ENCODE measurements at regions not wholly inside any gene's neighbourhood (a gene's known extent, or its start where the extent isn't known, plus 50 kb on each side); places are given as distances from the start of the nearest gene placed in this dataset.

DNA sequence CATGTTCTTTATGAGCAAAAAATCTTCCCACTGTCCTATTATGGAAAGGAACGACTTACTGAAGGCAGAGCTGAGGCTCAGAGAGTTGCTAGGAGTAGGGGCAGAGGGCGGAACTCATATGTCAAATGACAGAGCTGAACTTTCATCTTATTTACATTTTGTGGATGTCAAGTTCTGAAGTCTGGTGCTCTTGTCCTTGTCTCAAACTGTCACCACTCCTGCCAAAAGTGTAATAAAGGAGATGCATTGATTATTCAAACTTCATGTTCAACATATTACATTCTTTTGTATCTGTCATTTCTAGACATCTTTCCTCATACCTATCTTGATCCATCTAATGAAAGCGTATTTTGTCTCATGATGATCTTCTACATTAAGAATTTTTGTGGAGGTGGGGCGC lies 57.1 kb upstream of the C11orf87 start:
- no peaks in the 10 kb centered on the region for H3K4me1 ChIP-seq (ENCODE audit: insufficient read depth, low read length, poor library complexity, severe bottlenecking)
- no peaks in the 10 kb centered on the region for H3K79me2 ChIP-seq (ENCODE audit: insufficient read depth, low read length)
- no peak overlapping the region for H3K9ac ChIP-seq (ENCODE audit: low read depth, low read length, poor library complexity, severe bottlenecking)
- H3K9me2 ChIP-seq (replicated peaks; ENCODE audit: low read depth, low read length): no peaks in the 10 kb centered on the region
- H2AFZ ChIP-seq (ENCODE audit: low read length): no peak overlapping the region
- no peaks in the 10 kb centered on the region for H3F3A ChIP-seq (ENCODE audit: low read depth)
- no peak overlapping the region for H3K4me3 ChIP-seq (ENCODE audit: low read length, poor library complexity, severe bottlenecking)
- TF ChIP-seq, protein P1, sequence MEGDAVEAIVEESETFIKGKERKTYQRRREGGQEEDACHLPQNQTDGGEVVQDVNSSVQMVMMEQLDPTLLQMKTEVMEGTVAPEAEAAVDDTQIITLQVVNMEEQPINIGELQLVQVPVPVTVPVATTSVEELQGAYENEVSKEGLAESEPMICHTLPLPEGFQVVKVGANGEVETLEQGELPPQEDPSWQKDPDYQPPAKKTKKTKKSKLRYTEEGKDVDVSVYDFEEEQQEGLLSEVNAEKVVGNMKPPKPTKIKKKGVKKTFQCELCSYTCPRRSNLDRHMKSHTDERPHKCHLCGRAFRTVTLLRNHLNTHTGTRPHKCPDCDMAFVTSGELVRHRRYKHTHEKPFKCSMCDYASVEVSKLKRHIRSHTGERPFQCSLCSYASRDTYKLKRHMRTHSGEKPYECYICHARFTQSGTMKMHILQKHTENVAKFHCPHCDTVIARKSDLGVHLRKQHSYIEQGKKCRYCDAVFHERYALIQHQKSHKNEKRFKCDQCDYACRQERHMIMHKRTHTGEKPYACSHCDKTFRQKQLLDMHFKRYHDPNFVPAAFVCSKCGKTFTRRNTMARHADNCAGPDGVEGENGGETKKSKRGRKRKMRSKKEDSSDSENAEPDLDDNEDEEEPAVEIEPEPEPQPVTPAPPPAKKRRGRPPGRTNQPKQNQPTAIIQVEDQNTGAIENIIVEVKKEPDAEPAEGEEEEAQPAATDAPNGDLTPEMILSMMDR (conservative IDR thresholded peaks at IDR 0.05; ENCODE audit: low read length): no peak
- TF ChIP-seq EZH2phosphoT487 (IDR thresholded peaks at IDR 0.05; ENCODE audit: borderline replicate concordance): no peak
- H3K27me3 ChIP-seq (ENCODE audit: insufficient read depth, low read length, poor library complexity, severe bottlenecking): no peaks in the 10 kb centered on the region
- H4K20me1 ChIP-seq (ENCODE audit: insufficient read depth, low read length, poor library complexity, severe bottlenecking): no peaks in the 10 kb centered on the region
- H3K4me2 ChIP-seq (ENCODE audit: low read depth, low read length, poor library complexity, severe bottlenecking): no peak overlapping the region
- H3K9me3 ChIP-seq (ENCODE audit: insufficient read depth, low read depth, low read length): no peaks in the 10 kb centered on the region; the same call in 1 of the 2 replicates
- H3K36me3 ChIP-seq (ENCODE audit: insufficient read depth, low read length): no peaks in the 10 kb centered on the region

DNA sequence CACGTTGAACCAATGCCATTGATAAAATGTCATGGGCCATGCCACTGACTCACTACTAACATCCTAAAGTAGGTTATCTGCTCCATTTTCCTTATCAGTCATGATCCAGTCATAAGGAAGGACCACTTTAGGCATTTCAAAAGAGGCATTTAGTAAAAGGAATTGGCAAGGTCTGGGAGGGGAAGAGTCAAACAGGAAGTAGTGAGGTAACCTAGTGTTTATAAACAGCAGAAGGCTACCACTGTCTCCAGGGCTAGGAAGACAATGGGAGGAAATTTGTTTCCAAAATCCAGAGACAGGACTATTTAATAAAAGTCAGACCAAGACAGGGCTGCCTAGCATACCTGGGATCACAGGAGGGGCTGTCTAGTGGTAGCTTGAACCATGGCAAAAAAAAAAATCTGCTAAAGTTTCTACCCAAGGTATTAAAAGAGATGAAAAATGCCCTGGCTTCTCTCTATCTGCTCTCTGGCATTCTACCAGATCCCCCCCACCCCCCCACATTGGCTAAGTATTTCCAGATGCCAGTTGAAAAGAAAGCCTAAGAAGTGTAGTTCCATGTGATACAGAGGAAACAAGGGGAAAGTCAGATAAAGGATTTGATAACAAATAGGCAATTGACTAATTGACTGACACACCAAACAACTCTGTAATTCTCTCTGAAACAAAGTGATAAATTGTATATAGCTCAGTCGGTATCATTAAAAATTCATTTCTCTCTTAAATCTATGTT lies 50.4 kb upstream of the C11orf87 start:
- H3K36me3 ChIP-seq (ENCODE audit: insufficient read depth, low read length): no peaks in the 10 kb centered on the region
- H3K4me1 ChIP-seq (ENCODE audit: insufficient read depth, low read length, poor library complexity, severe bottlenecking): no peaks in the 10 kb centered on the region
- no peak overlapping the region for H3K9ac ChIP-seq (ENCODE audit: low read depth, low read length, poor library complexity, severe bottlenecking)
- no peaks in the 10 kb centered on the region for H3F3A ChIP-seq (ENCODE audit: low read depth)
- H3K79me2 ChIP-seq (ENCODE audit: insufficient read depth, low read length): no peaks in the 10 kb centered on the region
- no peak overlapping the region for H3K4me2 ChIP-seq (ENCODE audit: low read depth, low read length, poor library complexity, severe bottlenecking)
- H3K9me2 ChIP-seq (replicated peaks; ENCODE audit: low read depth, low read length): no peaks in the 10 kb centered on the region
- TF ChIP-seq, protein P1 (conservative IDR thresholded peaks at IDR 0.05; ENCODE audit: low read length): no peak
- no peak for TF ChIP-seq EZH2phosphoT487 (IDR thresholded peaks at IDR 0.05; ENCODE audit: borderline replicate concordance)
- H3K4me3 ChIP-seq (ENCODE audit: low read length, poor library complexity, severe bottlenecking): no peak overlapping the region
- H3K27me3 ChIP-seq (ENCODE audit: insufficient read depth, low read length, poor library complexity, severe bottlenecking): no peaks in the 10 kb centered on the region
- H3K9me3 ChIP-seq (ENCODE audit: insufficient read depth, low read depth, low read length): peaks cover 3% of the 10 kb centered on the region; the same call in 1 of the 2 replicates
- no peak overlapping the region for H2AFZ ChIP-seq (ENCODE audit: low read length)
- no peaks in the 10 kb centered on the region for H4K20me1 ChIP-seq (ENCODE audit: insufficient read depth, low read length, poor library complexity, severe bottlenecking)
